T-cell (primary cell): ENCODE measurements at regions not wholly inside any gene's neighbourhood (a gene's known extent, or its start where the extent isn't known, plus 50 kb on each side); places are given as distances from the start of the nearest gene placed in this dataset.

ENCODE experiments used
- ATAC-seq, 4 experiments: fragments of 200-7000 bp in 3 of 4; fragments of 150-1000 bp in 1 of 4; cut with Tn5 transposase; replicated peaks in 1 of 4; 1 replicate in 3 of 4; 2 replicates in 1 of 4; pipeline ENCODE4 v1.10.0; 2021; ENCODE audit warnings: moderate library complexity in 3 of 4, mild to moderate bottlenecking in 2 of 4, moderate number of reproducible peaks in 1 of 4
- CTCF ChIA-PET, 2 donors: fragments of 300-600 bp; sonication (Branson Sonifier 250); formaldehyde crosslinking; loops; one replicate each; lab custom pipeline; 2022; ENCODE audit warnings: antibody characterized with exemption in 2 of 2; lab: Charles Lee
- POLR2A ChIA-PET, 2 donors: fragments of 300-600 bp; sonication (Branson Sonifier 250); formaldehyde crosslinking; loops; one replicate each; lab custom pipeline; 2022; ENCODE audit warnings: antibody characterized with exemption in 2 of 2; lab: Charles Lee
- DNase-seq, 35 experiments: peaks; one replicate each; pipeline versions ENCODE4 v3.0.0 to v3.0.0-alpha.2; 2013 to 2023
- H3K27ac ChIP-seq: one replicate; pipeline ENCODE4 v1.5.1; 2013; ENCODE audit warnings: low read length
- H3K27me3 ChIP-seq, 2 experiments: replicated peaks in 1 of 2; 1 replicate in 1 of 2; 2 replicates in 1 of 2; pipeline versions ENCODE4 v1.6.1 to v1.7.0; 2013; ENCODE audit warnings: low read length in 1 of 2, mixed read lengths in 1 of 2; ENCODE audit not compliant: control insufficient read depth in 2 of 2, insufficient read depth in 2 of 2; ENCODE audit errors: extremely low read depth in 1 of 2
- H3K36me3 ChIP-seq, 2 donors: 1 replicate in 1 of 2; 2 replicates in 1 of 2; pipeline versions ENCODE4 v1.6.1 to v1.7.0; 2013; ENCODE audit warnings: low read length in 1 of 2; ENCODE audit not compliant: control insufficient read depth in 2 of 2, insufficient read depth in 1 of 2; ENCODE audit errors: extremely low read depth in 1 of 2
- H3K4me1 ChIP-seq, 2 experiments: 1 replicate in 1 of 2; 2 replicates in 1 of 2; pipeline versions ENCODE4 v1.6.1 to v1.7.0; 2013; ENCODE audit warnings: low read length in 2 of 2, mixed read lengths in 1 of 2; ENCODE audit not compliant: insufficient read depth in 2 of 2, control insufficient read depth in 1 of 2; ENCODE audit errors: extremely low read depth in 1 of 2
- H3K4me3 ChIP-seq, 2 donors: 1 replicate in 1 of 2; 2 replicates in 1 of 2; pipeline versions ENCODE4 v1.5.1 to v1.7.0; 2013; ENCODE audit warnings: mild to moderate bottlenecking in 2 of 2, low read length in 1 of 2, moderate library complexity in 1 of 2; ENCODE audit not compliant: control insufficient read depth in 1 of 2; ENCODE audit errors: extremely low read depth in 1 of 2
- H3K9me3 ChIP-seq: 2 replicates; pipeline ENCODE4 v1.7.0; 2013
- H3K27ac Mint-ChIP-seq, 2 donors: one replicate each; pipeline ENCODE4 v1.8.0; 2020 to 2021; ENCODE audit warnings: mild to moderate bottlenecking in 2 of 2, mixed read lengths in 2 of 2
- H3K27me3 Mint-ChIP-seq, 2 donors: one replicate each; pipeline ENCODE4 v1.8.0; 2021 to 2022; ENCODE audit warnings: mixed read lengths in 2 of 2
- H3K36me3 Mint-ChIP-seq: one replicate; pipeline ENCODE4 v1.8.0; 2021; ENCODE audit warnings: mixed read lengths
- H3K4me1 Mint-ChIP-seq, 3 donors: one replicate each; pipeline ENCODE4 v1.8.0; 2020 to 2022; ENCODE audit warnings: mixed read lengths in 3 of 3, mild to moderate bottlenecking in 1 of 3
- H3K4me3 Mint-ChIP-seq, 3 donors: one replicate each; pipeline ENCODE4 v1.8.0; 2020 to 2022; ENCODE audit warnings: mild to moderate bottlenecking in 3 of 3, mixed read lengths in 3 of 3, moderate library complexity in 3 of 3
- H3K9me3 Mint-ChIP-seq, 3 donors: one replicate each; pipeline ENCODE4 v1.8.0; 2020 to 2022; ENCODE audit warnings: mixed read lengths in 3 of 3
- WGBS: methylation state at CpG from one replicate; pipeline ENCODE4 v1.1.5; 2013; ENCODE audit warnings: missing lambda C conversion rate; ENCODE audit not compliant: insufficient coverage; 5-methylcytosine and 5-hydroxymethylcytosine counted together

DNA sequence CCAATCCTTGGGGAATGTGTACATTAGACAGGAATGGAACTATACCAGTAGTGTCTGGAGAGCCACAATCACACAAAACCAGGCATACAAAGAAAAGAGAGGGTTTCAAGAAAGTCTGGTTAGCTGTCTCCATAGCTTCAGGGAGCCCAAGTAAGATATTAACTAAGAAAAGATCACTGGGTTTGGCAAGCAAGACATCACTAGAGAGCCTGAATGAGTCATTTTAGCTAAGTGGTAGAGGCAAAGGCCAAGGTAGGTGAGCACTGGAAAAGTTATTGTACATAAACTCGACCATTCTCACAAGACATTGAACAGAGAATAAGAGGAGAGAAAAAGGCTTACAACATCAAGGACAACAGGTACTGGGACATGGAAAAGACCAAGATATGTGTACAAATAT is 143.8 kb upstream of the ARL4C start:
- peaks cover 0 to 9% of the 10 kb centered on the region in 2 experiments for H3K27me3 ChIP-seq
- POLR2A ChIA-PET, result no interaction called here
- Mint-ChIP-seq H3K27ac (no peak overlapping the region), H3K27me3 (peaks cover 13 to 15% of the 10 kb centered on the region in 2 donors), H3K9me3 (peaks cover 0 to 11% (median 5%) of the 10 kb centered on the region in 3 donors), H3K4me1 (no peaks in the 10 kb centered on the region), H3K36me3 (no peaks in the 10 kb centered on the region), H3K4me3 (no peak overlapping the region)
- no CpG with 5 or more reads among the region's 1 CpG for whole genome bisulfite sequencing
- ATAC-seq (no peak), DNase-seq (no peak)
- H3K27ac ChIP-seq, result no peak overlapping the region
- H3K4me3 ChIP-seq, result no peak overlapping the region
- no peaks in the 10 kb centered on the region for H3K36me3 ChIP-seq
- H3K9me3 ChIP-seq, result no peaks in the 10 kb centered on the region
- H3K4me1 ChIP-seq, result no peaks in the 10 kb centered on the region
- CTCF ChIA-PET, result no interaction called here

DNA sequence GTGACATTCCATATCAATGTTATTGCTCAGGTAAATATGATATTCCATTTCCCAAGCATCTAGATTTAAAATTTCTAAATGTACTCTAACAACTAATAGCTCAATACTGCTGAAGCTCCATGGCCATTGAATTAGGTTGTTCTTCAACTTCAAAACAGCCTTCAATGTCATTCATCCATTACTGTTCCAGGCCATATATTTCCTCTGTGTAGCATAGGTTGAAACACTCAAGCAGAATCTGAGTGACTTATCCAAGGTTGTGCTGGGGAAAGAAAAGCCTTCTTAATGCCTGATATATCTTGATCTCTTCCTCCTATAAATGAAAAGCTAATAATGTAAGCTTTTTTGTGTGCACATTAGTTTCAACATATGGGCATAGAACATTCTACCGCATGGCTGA is 142.1 kb upstream of the ARL4C start:
- Histone ChIP-seq H3K4me3 (no peak overlapping the region), H3K27me3 (peaks cover 0 to 8% of the 10 kb centered on the region in 2 experiments), H3K9me3 (no peaks in the 10 kb centered on the region), H3K36me3 (no peaks in the 10 kb centered on the region), H3K4me1 (no peaks in the 10 kb centered on the region), H3K27ac (no peak overlapping the region)
- H3K27me3 Mint-ChIP-seq, result peaks cover 13 to 15% of the 10 kb centered on the region in 2 donors
- CTCF ChIA-PET, result interaction anchor here in 1 of 2 donors (0.6 kb wide), 1 partner anchor 641 kb away, joined by 3 read pairs; no protein-coding TSS in a partner anchor
- H3K4me3 Mint-ChIP-seq, result no peak overlapping the region
- POLR2A ChIA-PET, result no interaction called here
- peaks cover 0 to 11% (median 4%) of the 10 kb centered on the region in 3 donors for H3K9me3 Mint-ChIP-seq
- H3K36me3 Mint-ChIP-seq, result no peaks in the 10 kb centered on the region
- no peak overlapping the region for H3K27ac Mint-ChIP-seq
- DNase-seq, result no peak
- no peaks in the 10 kb centered on the region for H3K4me1 Mint-ChIP-seq
- ATAC-seq, result no peak
- no CpG with 5 or more reads among the region's 1 CpG for WGBS

DNA sequence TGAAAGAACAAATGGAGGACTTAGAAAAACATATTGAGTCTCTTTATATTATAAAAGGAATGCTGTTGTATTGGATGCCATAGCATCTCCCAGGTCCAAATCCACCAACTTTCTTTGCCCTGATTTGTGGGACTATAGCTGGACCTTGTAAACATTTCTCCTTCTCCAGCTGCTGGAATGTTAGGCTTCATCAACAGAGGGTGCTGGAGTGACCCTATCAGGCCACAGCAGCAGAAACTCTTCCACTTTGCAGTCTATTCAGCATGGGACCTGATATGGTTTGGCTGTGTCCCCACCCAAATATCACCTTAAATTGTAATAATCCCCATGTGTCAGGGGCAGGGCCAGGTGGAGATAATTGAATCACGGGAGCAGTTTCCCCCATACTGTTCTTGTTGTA is 138.4 kb upstream of the ARL4C start:
- Histone ChIP-seq H3K4me1 (no peaks in the 10 kb centered on the region), H3K36me3 (no peaks in the 10 kb centered on the region), H3K9me3 (no peaks in the 10 kb centered on the region), H3K4me3 (no peak overlapping the region), H3K27me3 (peaks cover 0 to 7% of the 10 kb centered on the region in 2 experiments), H3K27ac (no peak overlapping the region)
- ChIA-PET CTCF (no interaction called here), POLR2A (no interaction called here)
- Mint-ChIP-seq H3K4me3 (no peak overlapping the region), H3K27me3 (peaks cover 9 to 19% of the 10 kb centered on the region in 2 donors), H3K4me1 (no peaks in the 10 kb centered on the region), H3K27ac (no peak overlapping the region), H3K36me3 (no peaks in the 10 kb centered on the region), H3K9me3 (no peaks in the 10 kb centered on the region)
- WGBS, result no CpG with 5 or more reads among the region's 1 CpG
- DNase-seq, result no peak
- ATAC-seq, result no peak

DNA sequence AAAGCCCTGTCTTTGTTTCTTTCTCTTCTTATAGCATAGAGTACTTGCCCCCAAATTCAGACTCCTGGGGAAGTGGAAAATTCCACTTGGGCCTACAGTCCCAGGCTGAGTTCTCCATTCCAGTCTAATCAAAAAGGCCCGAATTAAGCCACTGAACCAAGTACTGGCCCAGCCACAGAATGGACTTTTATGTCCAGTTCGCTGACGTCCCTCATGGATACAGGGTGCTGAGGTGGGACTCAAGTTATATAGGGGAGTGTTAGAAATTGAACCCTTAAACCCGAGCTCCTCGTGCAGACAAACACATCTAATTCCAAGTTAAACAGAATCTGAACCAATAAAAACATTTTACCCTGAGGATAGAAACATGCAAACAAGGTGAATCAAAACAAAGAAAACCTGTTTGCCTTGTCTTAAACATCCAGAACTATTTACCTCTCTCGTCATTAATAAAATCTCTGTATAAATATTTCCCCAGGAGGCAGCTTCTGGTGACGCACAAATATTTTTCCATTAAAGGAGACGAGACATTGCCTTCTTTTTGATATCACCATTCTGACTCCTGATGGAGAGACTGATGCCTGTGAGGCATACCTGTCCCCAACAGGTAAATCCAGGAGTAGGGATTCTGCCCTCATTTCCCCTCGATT is 136.8 kb upstream of the ARL4C start:
- Histone ChIP-seq H3K4me3 (no peak overlapping the region), H3K36me3 (no peaks in the 10 kb centered on the region), H3K9me3 (no peaks in the 10 kb centered on the region), H3K27me3 (peaks cover 0 to 11% of the 10 kb centered on the region in 2 experiments), H3K27ac (no peak overlapping the region), H3K4me1 (no peaks in the 10 kb centered on the region)
- Mint-ChIP-seq H3K4me3 (no peak overlapping the region), H3K4me1 (no peaks in the 10 kb centered on the region), H3K9me3 (no peaks in the 10 kb centered on the region), H3K27me3 (peaks cover 9 to 17% of the 10 kb centered on the region in 2 donors), H3K27ac (no peak overlapping the region), H3K36me3 (no peaks in the 10 kb centered on the region)
- POLR2A ChIA-PET, result no interaction called here
- CTCF ChIA-PET, result interaction anchor here in 1 of 2 donors (0.6 kb wide), 1 partner anchor 231 kb away, joined by 3 read pairs; no protein-coding TSS in a partner anchor
- WGBS, result 79% methylated on average over 6 of the region's 9 CpGs
- ATAC-seq, result no peak
- DNase-seq, result no peak

DNA sequence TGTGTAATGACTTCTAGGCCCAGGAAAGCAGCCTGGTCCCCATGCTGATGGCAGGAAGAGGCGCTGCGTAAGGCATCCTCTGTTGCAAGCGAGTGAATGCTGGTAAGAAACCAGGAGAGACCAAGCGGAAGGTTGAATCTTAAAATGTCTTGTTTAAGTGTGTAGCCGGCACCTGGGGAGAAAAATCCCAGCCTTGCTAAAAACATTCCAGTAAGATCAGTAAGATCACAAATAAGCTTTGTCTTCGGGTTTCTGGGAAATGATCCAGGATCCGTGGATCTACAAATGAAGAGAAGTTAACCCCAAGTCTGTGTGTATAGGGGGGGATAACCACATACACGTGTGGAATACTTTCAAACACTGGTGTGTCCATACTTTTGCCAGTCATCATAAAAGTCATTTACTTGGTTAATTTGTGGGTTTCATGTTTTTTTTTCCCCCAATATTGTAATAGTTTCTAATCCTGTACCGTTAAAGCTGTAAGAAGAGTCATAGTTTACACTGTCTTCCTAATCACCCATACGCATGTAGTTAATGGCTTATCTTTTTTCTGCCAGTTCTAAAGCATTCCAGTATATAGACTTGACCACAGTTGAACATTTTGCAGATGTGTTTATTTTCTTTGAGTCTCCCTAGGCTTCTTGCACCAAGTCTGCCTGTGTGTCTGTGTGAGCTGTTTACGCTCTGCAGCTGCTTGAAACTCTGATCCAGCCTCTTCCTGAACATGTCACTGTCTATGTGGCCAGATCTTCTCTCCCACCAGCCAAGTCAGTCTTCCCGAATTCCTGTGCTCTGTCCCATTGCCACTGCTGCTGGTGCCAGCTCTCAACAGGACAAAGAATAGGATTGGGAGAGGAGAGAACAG is 135.9 kb upstream of the ARL4C start:
- no peaks in the 10 kb centered on the region for H3K36me3 Mint-ChIP-seq
- H3K27ac Mint-ChIP-seq, result no peak overlapping the region
- Histone ChIP-seq H3K4me3 (no peak overlapping the region), H3K27me3 (peaks cover 0 to 12% of the 10 kb centered on the region in 2 experiments), H3K9me3 (no peaks in the 10 kb centered on the region), H3K27ac (no peak overlapping the region), H3K36me3 (no peaks in the 10 kb centered on the region), H3K4me1 (no peaks in the 10 kb centered on the region)
- DNase-seq (no peak), ATAC-seq (no peak)
- no peaks in the 10 kb centered on the region for H3K4me1 Mint-ChIP-seq
- ChIA-PET POLR2A (no interaction called here), CTCF (interaction anchor here in 1 of 2 donors (0.6 kb wide), 1 partner anchor 231 kb away, joined by 3 read pairs; no protein-coding TSS in a partner anchor)
- H3K9me3 Mint-ChIP-seq, result no peaks in the 10 kb centered on the region
- peaks cover 13 to 20% of the 10 kb centered on the region in 2 donors for H3K27me3 Mint-ChIP-seq
- no peak overlapping the region for H3K4me3 Mint-ChIP-seq
- WGBS, result 90% methylated on average over 3 of the region's 12 CpGs

DNA sequence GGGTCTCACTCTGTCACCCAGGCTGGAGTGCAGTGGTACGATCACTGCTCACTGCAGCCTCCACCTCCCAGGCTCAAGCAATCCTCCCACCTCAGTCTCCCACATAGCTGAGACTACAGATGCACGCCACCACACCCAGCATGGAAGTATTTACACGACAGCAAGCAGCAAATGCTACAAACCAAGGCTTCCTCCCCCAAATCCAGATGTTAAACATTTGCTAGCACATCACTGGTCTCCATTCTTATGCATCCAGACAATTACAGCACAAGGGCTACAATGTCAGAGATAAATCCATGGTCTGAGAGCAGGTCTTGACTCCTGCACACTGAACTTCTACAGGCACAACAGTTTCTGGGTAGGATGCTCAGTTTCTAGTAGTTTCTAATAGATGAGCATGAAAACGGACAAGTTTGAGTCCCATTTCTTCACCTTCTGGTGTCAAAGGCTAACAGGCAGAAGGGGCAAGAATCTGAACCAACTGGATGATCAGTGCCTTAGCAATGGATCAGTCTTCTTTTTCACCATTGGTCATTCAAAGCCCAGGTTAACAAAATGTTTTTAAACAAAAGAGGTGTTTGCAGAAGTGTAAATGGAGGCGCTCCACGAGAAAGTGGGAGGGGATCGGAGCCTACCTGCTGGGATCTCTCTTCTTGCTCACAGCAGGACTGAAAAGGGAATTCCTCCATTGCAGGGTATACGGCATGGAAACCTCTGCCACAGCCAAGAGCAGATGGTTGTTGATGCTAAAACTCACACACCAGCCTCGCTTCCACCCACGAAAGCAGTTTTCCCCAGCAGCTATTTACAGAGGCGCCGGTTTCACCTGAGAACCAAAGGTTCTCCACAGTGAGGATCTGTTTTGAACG is 135.0 kb upstream of the ARL4C start:
- no peaks in the 10 kb centered on the region for H3K36me3 Mint-ChIP-seq
- H3K9me3 Mint-ChIP-seq, result no peaks in the 10 kb centered on the region
- H3K27ac Mint-ChIP-seq, result no peak overlapping the region
- H3K4me1 Mint-ChIP-seq, result no peaks in the 10 kb centered on the region
- ChIA-PET CTCF (no interaction called here), POLR2A (interaction anchor here in 1 of 2 donors (0.5 kb wide), 1 partner anchor 53 kb away, joined by 4 read pairs; no protein-coding TSS in a partner anchor)
- H3K27me3 Mint-ChIP-seq, result peaks cover 15 to 25% of the 10 kb centered on the region in 2 donors
- Histone ChIP-seq H3K4me1 (no peaks in the 10 kb centered on the region), H3K36me3 (no peaks in the 10 kb centered on the region), H3K27ac (no peak overlapping the region), H3K27me3 (peaks cover 0 to 14% of the 10 kb centered on the region in 2 experiments), H3K9me3 (no peaks in the 10 kb centered on the region), H3K4me3 (no peak overlapping the region)
- 63% methylated on average over 9 of the region's 13 CpGs for WGBS
- DNase-seq, result no peak
- H3K4me3 Mint-ChIP-seq, result no peak overlapping the region
- ATAC-seq, result no peak
